Epithelial cell of esophagus (primary cell): ENCODE measurements at regions not wholly inside any gene's neighbourhood (a gene's known extent, or its start where the extent isn't known, plus 50 kb on each side); places are given as distances from the start of the nearest gene placed in this dataset.

ENCODE experiments used
- DNase-seq: peaks from one replicate; pipeline ENCODE4 v3.0.0; 2010; ENCODE audit warnings: low read depth
- H3K4me3 ChIP-seq: 2 replicates; pipeline ENCODE4 v1.5.1; 2011; ENCODE audit warnings: mild to moderate bottlenecking, low read length, control low read depth
- CTCF ChIP-seq: IDR thresholded peaks from 2 replicates; pipeline ENCODE4 v1.5.1; 2011; ENCODE audit warnings: low read depth, mild to moderate bottlenecking, low read length, control low read depth, inconsistent platforms; ENCODE audit not compliant: insufficient read depth; ENCODE audit errors: missing control alignments

GRCh38 chr1:106944721-106945120, 111.8 kb upstream of the PRMT6 start:
- DNase-seq, result peak; percentile 56
- TF ChIP-seq CTCF, result no peak

GRCh38 chr1:106952776-106953175, 103.7 kb upstream of the PRMT6 start:
- no peak for TF ChIP-seq CTCF
- DNase-seq, result peak; percentile 65

More at GRCh38 chr1:106944721-106945120, 111.8 kb upstream of the PRMT6 start:
- no peak overlapping the region for H3K4me3 ChIP-seq

GRCh38 chr1:106954661-106955229, 101.7 kb upstream of the PRMT6 start:
- no peak for TF ChIP-seq CTCF
- DNase-seq, result no peak
- H3K4me3 ChIP-seq, result no peak overlapping the region

More at GRCh38 chr1:106952776-106953175, 103.7 kb upstream of the PRMT6 start:
- H3K4me3 ChIP-seq, result no peak overlapping the region

GRCh38 chr1:106956721-106957120, 99.8 kb upstream of the PRMT6 start:
- DNase-seq, result no peak
- no peak for TF ChIP-seq CTCF
- H3K4me3 ChIP-seq, result no peak overlapping the region

GRCh38 chr1:106957795-106958194, 98.7 kb upstream of the PRMT6 start:
- peak; percentile 18 for TF ChIP-seq CTCF
- no peak overlapping the region for H3K4me3 ChIP-seq
- no peak for DNase-seq

GRCh38 chr1:106960412-106960811, 96.1 kb upstream of the PRMT6 start:
- no peak for TF ChIP-seq CTCF
- H3K4me3 ChIP-seq, result no peak overlapping the region
- DNase-seq, result no peak

GRCh38 chr1:106961646-106962045, 94.8 kb upstream of the PRMT6 start:
- no peak for TF ChIP-seq CTCF
- H3K4me3 ChIP-seq, result no peak overlapping the region
- no peak for DNase-seq
